A673 (cell line): ENCODE measurements at regions not wholly inside any gene's neighbourhood (a gene's known extent, or its start where the extent isn't known, plus 50 kb on each side); places are given as distances from the start of the nearest gene placed in this dataset.

Experiments used
- EZH2 ChIP-seq: fragments of 200-600 bp; sonication (generic); IDR thresholded peaks from 2 replicates; pipeline ENCODE4 v1.6.1; 2017; ENCODE audit warnings: borderline replicate concordance, low read depth, mild to moderate bottlenecking, mixed read lengths, antibody characterized with exemption, low read length; ENCODE audit not compliant: poor library complexity, severe bottlenecking
- TF ChIP-seq, protein P1 (sequence below): fragments of 300-800, 200-600 bp; sonication (generic); conservative IDR thresholded peaks from 2 replicates; pipeline ENCODE4 v1.5.1; 2017; ENCODE audit warnings: low read depth, mild to moderate bottlenecking, antibody characterized with exemption, low read length, moderate library complexity, mixed read lengths

GRCh38 chr7:18399436-18400235 is 95.9 kb upstream of the HDAC9 start:
- TF ChIP-seq EZH2 = no peak
- TF ChIP-seq, protein P1, sequence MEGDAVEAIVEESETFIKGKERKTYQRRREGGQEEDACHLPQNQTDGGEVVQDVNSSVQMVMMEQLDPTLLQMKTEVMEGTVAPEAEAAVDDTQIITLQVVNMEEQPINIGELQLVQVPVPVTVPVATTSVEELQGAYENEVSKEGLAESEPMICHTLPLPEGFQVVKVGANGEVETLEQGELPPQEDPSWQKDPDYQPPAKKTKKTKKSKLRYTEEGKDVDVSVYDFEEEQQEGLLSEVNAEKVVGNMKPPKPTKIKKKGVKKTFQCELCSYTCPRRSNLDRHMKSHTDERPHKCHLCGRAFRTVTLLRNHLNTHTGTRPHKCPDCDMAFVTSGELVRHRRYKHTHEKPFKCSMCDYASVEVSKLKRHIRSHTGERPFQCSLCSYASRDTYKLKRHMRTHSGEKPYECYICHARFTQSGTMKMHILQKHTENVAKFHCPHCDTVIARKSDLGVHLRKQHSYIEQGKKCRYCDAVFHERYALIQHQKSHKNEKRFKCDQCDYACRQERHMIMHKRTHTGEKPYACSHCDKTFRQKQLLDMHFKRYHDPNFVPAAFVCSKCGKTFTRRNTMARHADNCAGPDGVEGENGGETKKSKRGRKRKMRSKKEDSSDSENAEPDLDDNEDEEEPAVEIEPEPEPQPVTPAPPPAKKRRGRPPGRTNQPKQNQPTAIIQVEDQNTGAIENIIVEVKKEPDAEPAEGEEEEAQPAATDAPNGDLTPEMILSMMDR = no peak
